GM12875 (cell line): ENCODE measurements at regions not wholly inside any gene's neighbourhood (a gene's known extent, or its start where the extent isn't known, plus 50 kb on each side); places are given as distances from the start of the nearest gene placed in this dataset.

Experiments used
- H3K4me3 ChIP-seq: one replicate; pipeline ENCODE4 v1.5.1; 2011; ENCODE audit warnings: low read depth, low read length, control low read depth
- TF ChIP-seq, protein P1 (sequence below): IDR thresholded peaks from 2 replicates; pipeline ENCODE4 v1.5.1; 2011; ENCODE audit warnings: low read depth, mild to moderate bottlenecking, control low read depth, inconsistent platforms, low read length, moderate library complexity, borderline replicate concordance; ENCODE audit not compliant: insufficient read depth

DNA sequence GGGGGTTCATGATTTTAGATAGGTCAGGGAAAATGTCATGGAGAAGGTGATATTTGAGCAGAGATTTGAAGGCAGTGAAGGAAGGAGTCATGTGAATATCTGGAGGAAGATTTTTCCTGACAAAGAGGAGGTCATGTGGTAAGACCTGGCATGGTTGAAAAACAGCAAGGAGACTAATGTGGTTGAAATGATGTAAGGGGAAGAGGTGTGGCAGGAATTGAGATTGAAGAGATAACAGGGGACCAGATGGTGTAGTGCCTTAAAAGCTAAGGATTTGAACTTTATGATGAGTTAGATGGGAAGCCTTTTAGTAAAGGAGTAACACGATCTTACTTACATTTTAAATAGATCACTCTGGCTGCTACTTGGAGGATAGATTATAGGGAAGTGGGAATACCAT, 210.9 kb downstream of the RTL9 start:
- TF ChIP-seq, protein P1, sequence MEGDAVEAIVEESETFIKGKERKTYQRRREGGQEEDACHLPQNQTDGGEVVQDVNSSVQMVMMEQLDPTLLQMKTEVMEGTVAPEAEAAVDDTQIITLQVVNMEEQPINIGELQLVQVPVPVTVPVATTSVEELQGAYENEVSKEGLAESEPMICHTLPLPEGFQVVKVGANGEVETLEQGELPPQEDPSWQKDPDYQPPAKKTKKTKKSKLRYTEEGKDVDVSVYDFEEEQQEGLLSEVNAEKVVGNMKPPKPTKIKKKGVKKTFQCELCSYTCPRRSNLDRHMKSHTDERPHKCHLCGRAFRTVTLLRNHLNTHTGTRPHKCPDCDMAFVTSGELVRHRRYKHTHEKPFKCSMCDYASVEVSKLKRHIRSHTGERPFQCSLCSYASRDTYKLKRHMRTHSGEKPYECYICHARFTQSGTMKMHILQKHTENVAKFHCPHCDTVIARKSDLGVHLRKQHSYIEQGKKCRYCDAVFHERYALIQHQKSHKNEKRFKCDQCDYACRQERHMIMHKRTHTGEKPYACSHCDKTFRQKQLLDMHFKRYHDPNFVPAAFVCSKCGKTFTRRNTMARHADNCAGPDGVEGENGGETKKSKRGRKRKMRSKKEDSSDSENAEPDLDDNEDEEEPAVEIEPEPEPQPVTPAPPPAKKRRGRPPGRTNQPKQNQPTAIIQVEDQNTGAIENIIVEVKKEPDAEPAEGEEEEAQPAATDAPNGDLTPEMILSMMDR: no peak
- H3K4me3 ChIP-seq: no peak overlapping the region

DNA sequence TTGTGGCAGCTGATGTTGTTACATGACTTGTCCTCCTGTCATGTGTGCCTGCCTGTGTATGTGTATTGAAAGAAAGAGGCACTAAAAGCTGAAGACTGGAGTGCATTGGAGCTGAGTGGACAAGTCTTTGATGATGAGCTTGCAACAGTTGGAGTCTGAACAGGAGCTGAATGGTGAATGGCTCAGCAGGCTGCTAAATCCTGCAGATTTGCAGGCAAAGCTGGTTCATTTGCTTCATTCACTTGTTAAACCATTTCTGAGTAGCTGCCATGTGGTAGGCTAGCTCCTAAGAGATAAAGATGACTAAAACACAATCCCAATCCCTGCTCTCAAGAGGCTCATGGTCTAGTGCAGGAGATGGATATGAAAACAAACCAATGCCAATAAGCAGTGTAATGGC, 217.3 kb downstream of the CHRDL1 start:
- TF ChIP-seq, protein P1: no peak

DNA sequence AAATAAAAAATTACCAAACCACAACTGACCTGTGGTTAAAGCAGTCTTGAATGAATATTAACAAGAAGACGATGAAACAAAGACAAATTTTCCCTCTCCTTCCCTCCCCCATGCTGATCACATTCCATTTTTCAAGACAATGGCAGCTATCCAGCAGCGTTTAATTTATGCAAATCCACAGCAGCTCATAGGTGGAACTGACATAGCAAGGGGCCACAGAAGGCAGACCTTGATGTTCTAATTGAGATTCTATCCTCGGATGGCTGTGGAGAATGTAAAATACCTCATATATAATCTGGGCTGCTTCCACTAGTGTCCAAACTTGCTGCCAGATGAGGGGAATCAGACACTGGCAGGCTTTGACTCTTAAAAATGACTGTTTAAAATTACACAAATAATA, 211.5 kb downstream of the CHRDL1 start:
- no peak overlapping the region for H3K4me3 ChIP-seq
- TF ChIP-seq, protein P1: no peak

More for the DNA sequence above, 217.3 kb downstream of the CHRDL1 start:
- no peak overlapping the region for H3K4me3 ChIP-seq

DNA sequence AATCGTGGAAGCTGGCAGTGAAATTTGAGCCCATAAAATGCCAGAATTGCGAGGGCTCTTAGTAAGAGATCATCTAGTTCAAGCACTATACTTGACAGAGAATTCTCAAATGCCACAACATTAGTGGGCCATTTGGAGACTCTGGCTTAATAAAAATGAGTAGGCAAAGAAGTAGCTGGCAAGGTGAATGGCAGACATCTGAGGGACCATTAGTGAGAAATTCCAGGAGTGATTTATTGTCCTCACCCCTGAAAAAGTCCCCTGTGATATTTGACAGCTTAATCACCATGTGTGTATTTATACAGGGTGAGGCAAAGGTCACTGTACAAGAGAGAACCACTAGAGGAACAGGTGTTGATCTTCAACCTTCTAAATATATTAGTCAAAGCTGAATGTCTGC, 207.5 kb downstream of the CHRDL1 start:
- H3K4me3 ChIP-seq: no peak overlapping the region
- TF ChIP-seq, protein P1: no peak

DNA sequence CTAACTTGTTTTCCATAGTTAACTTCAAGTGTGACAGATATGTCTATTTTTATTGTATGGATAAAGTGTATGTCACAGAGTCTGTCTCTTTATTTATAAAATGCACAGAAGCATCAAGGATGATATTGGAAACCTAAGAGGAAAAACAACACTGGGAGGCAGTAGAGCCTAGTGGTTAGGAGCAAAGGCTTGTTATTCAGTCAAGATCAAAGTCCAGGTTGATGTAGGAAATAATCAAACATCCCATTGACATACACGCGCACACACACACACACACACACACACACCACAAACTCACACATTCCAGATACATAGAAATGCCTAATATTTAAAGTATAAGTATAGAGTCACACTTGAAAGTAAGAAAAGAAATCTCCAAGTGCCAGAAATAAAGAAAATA, 206.8 kb downstream of the CHRDL1 start:
- no peak overlapping the region for H3K4me3 ChIP-seq

DNA sequence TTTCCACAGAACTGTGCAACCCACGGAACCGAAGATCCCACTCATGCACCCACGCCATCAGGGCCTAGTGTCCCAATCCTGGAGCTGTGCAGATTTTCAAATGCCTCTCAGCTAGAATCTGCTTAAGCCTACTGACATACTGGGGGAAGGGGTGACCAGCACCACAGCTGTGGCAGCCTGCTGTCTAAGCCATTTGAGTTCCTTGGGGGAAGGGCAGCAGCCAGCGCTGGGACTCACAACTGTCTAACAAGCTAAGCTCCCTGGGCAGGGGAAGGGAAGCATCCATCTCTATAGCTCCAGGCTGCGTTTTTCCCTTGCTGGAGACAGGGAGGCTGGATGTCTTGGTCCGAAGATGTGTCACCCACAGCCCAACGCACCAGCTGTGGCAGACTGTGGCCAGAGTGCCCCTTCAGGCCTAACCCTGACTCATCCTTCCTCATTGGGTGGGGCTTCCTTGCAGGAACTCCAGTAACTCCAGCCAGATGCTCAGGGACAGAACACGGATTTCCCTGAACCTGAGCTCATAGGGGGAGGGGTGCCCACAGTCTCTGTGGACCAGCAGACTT, 194.8 kb downstream of the CHRDL1 start:
- no peak overlapping the region for H3K4me3 ChIP-seq

More for the DNA sequence above, 206.8 kb downstream of the CHRDL1 start:
- TF ChIP-seq, protein P1: no peak

DNA sequence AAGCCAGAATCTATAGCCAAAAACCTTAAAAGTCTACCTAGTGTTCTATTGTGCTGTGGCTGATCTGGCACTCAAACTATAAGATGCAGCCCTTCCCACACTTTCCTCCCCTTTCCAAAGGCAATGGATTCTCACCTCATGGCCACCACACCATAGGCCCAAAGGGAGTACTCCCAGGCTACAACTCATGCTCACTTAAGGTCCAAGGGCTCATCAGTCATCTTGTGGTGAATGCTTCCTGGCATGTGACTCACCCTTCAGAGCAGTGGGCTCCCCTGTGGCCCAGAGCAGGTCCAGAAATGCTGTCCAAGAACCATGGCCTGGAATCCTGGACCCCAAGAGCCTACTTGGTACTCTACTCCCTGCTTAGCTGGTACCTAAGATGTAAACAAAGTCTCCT, 181.0 kb downstream of the CHRDL1 start:
- TF ChIP-seq, protein P1: no peak

More for the DNA sequence above, 194.8 kb downstream of the CHRDL1 start:
- TF ChIP-seq, protein P1: no peak

More for the DNA sequence above, 181.0 kb downstream of the CHRDL1 start:
- H3K4me3 ChIP-seq: no peak overlapping the region
